IMR-90 (cell line): ENCODE measurements at regions not wholly inside any gene's neighbourhood (a gene's known extent, or its start where the extent isn't known, plus 50 kb on each side); places are given as distances from the start of the nearest gene placed in this dataset.

ENCODE experiments used
- ATAC-seq: fragments of 200-7000 bp; cut with Tn5 transposase; 2 replicates; pipeline ENCODE4 v1.9.1; 2020; ENCODE audit warnings: low read depth, mild to moderate bottlenecking, moderate library complexity
- BruUV-seq: library from RNA; stranded (reverse); fragments of 400-500 nt; replicated peaks from 2 replicates; lab custom pipeline; 2021; lab: Mats Ljungman, UMichigan
- CTCF ChIA-PET: fragments of 300-600 bp; formaldehyde crosslinking; extraction: SDS; loops from one replicate; lab custom pipeline; 2021; ENCODE audit warnings: antibody characterized with exemption; lab: Yijun Ruan, JAX
- POLR2A ChIA-PET: fragments of 300-600 bp; sonication (Branson Sonifier 250); formaldehyde crosslinking; loops from one replicate; lab custom pipeline; 2022; ENCODE audit warnings: antibody characterized with exemption; ENCODE audit not compliant: unreplicated experiment; lab: Charles Lee
- DNase-seq: peaks from one replicate; pipeline ENCODE4 v3.0.0; 2013
- H2AFZ ChIP-seq: replicated peaks from 2 replicates; pipeline ENCODE3; 2013; ENCODE audit warnings: low read length, mild to moderate bottlenecking; ENCODE audit not compliant: poor library complexity
- H2AK5ac ChIP-seq: 2 replicates; pipeline ENCODE4 v1.6.1; 2013; ENCODE audit warnings: low read depth, low read length, inconsistent platforms
- H2AK9ac ChIP-seq: replicated peaks from 2 replicates; pipeline ENCODE3; 2013; ENCODE audit warnings: mild to moderate bottlenecking, low read depth, low read length, moderate library complexity; ENCODE audit not compliant: poor library complexity
- H2BK120ac ChIP-seq: 2 replicates; pipeline ENCODE4 v1.6.1; 2013; ENCODE audit warnings: low read depth, low read length, inconsistent platforms
- H2BK15ac ChIP-seq: 3 replicates; pipeline ENCODE4 v1.6.1; 2013; ENCODE audit warnings: low read depth, low read length, inconsistent platforms
- H2BK20ac ChIP-seq: 2 replicates; pipeline ENCODE4 v1.6.1; 2013; ENCODE audit warnings: low read depth, mild to moderate bottlenecking, inconsistent platforms, low read length, moderate library complexity
- H2BK5ac ChIP-seq: 2 replicates; pipeline ENCODE4 v1.6.1; 2013; ENCODE audit warnings: mild to moderate bottlenecking, low read depth, low read length, inconsistent platforms; ENCODE audit not compliant: poor library complexity, severe bottlenecking
- H3K14ac ChIP-seq: replicated peaks from 2 replicates; pipeline ENCODE4 v1.6.1; 2013; ENCODE audit warnings: low read depth, low read length, inconsistent platforms
- H3K18ac ChIP-seq: 2 replicates; pipeline ENCODE4 v1.6.1; 2013; ENCODE audit warnings: low read depth, low read length, control low read depth
- H3K23ac ChIP-seq: 2 replicates; pipeline ENCODE4 v1.6.1; 2013; ENCODE audit warnings: low read depth, low read length, inconsistent platforms
- H3K27ac ChIP-seq: 2 replicates; pipeline ENCODE4 v1.5.1; 2013; ENCODE audit warnings: mild to moderate bottlenecking, control low read depth, low read length; ENCODE audit not compliant: insufficient read depth
- H3K27me3 ChIP-seq: 2 replicates; pipeline ENCODE4 v1.6.1; 2013; ENCODE audit warnings: low read length; ENCODE audit not compliant: control insufficient read depth, insufficient read depth
- H3K36me3 ChIP-seq: 2 replicates; pipeline ENCODE4 v1.6.1; 2013; ENCODE audit warnings: low read length, mixed read lengths; ENCODE audit not compliant: control insufficient read depth, insufficient read depth
- H3K4ac ChIP-seq: 2 replicates; pipeline ENCODE4 v1.6.1; 2013; ENCODE audit warnings: low read depth, low read length, inconsistent platforms
- H3K4me1 ChIP-seq: 2 replicates; pipeline ENCODE4 v1.6.1; 2013; ENCODE audit warnings: low read length, mixed read lengths; ENCODE audit not compliant: control insufficient read depth, insufficient read depth
- H3K4me2 ChIP-seq: 2 replicates; pipeline ENCODE4 v1.6.1; 2013; ENCODE audit warnings: low read depth, mild to moderate bottlenecking, control low read depth, low read length, moderate library complexity
- H3K4me3 ChIP-seq: 2 replicates; pipeline ENCODE4 v1.5.1; 2013; ENCODE audit warnings: low read depth, mild to moderate bottlenecking, control low read depth, low read length, moderate library complexity; ENCODE audit not compliant: insufficient read depth
- H3K56ac ChIP-seq: 2 replicates; pipeline ENCODE4 v1.6.1; 2013; ENCODE audit warnings: low read length, inconsistent platforms; ENCODE audit not compliant: insufficient read depth; ENCODE audit errors: extremely low read depth
- H3K79me1 ChIP-seq, 2 experiments: 2 replicates each; pipeline ENCODE4 v1.6.1; 2013; ENCODE audit warnings: low read length in 2 of 2, inconsistent platforms in 1 of 2, low read depth in 1 of 2
- H3K9ac ChIP-seq: 2 replicates; pipeline ENCODE4 v1.6.1; 2013; ENCODE audit warnings: low read depth, low read length, control low read depth
- H3K9me1 ChIP-seq: 2 replicates; pipeline ENCODE4 v1.6.1; 2013; ENCODE audit warnings: low read length, inconsistent platforms; ENCODE audit not compliant: insufficient read depth
- H3K9me3 ChIP-seq: 2 replicates; pipeline ENCODE4 v1.6.1; 2013; ENCODE audit warnings: low read length; ENCODE audit not compliant: control insufficient read depth, insufficient read depth
- H4K20me1 ChIP-seq: 2 replicates; pipeline ENCODE4 v1.6.1; 2013; ENCODE audit warnings: low read length, inconsistent platforms; ENCODE audit not compliant: insufficient read depth
- H4K5ac ChIP-seq: 2 replicates; pipeline ENCODE4 v1.6.1; 2013; ENCODE audit warnings: mild to moderate bottlenecking, low read depth, low read length, control low read depth
- H4K8ac ChIP-seq, 2 experiments: 2 replicates each; pipeline ENCODE4 v1.6.1; 2013; ENCODE audit warnings: low read depth in 2 of 2, low read length in 2 of 2, control low read depth in 1 of 2, inconsistent platforms in 1 of 2
- H4K91ac ChIP-seq: 2 replicates; pipeline ENCODE4 v1.6.1; 2013; ENCODE audit warnings: low read depth, low read length, inconsistent platforms; ENCODE audit not compliant: insufficient read depth
- BHLHE40 ChIP-seq: fragments of 150-350 bp; IDR thresholded peaks from 2 replicates; pipeline ENCODE4 v1.6.1; 2016; ENCODE audit warnings: mild to moderate bottlenecking, low read depth, low read length
- CEBPB ChIP-seq: IDR thresholded peaks from 2 replicates; pipeline ENCODE4 v1.6.1; 2012; ENCODE audit warnings: low read depth, low read length, improper control_type of control experiment
- CHD1 ChIP-seq: IDR thresholded peaks from 2 replicates; pipeline ENCODE4 v1.6.1; 2012; ENCODE audit warnings: low read depth, low read length, improper control_type of control experiment
- CTCF ChIP-seq: conservative IDR thresholded peaks from 2 replicates; pipeline ENCODE4 v1.5.1; 2012; ENCODE audit warnings: mild to moderate bottlenecking, low read depth, low read length, improper control_type of control experiment
- ELK1 ChIP-seq: fragments of 150-350 bp; IDR thresholded peaks from 2 replicates; pipeline ENCODE4 v1.6.1; 2016; ENCODE audit warnings: low read depth, mild to moderate bottlenecking, low read length, moderate library complexity, borderline replicate concordance
- FOS ChIP-seq: fragments of 150-350 bp; IDR thresholded peaks from 2 replicates; pipeline ENCODE4 v1.6.1; 2016; ENCODE audit warnings: low read depth, low read length
- MAFK ChIP-seq: IDR thresholded peaks from 2 replicates; pipeline ENCODE4 v1.6.1; 2012; ENCODE audit warnings: low read depth, low read length, improper control_type of control experiment
- MAZ ChIP-seq: IDR thresholded peaks from 2 replicates; pipeline ENCODE4 v1.6.1; 2012; ENCODE audit warnings: low read depth, mild to moderate bottlenecking, low read length, improper control_type of control experiment, moderate library complexity, borderline replicate concordance
- MXI1 ChIP-seq: IDR thresholded peaks from 2 replicates; pipeline ENCODE4 v1.6.1; 2012; ENCODE audit warnings: low read depth, mild to moderate bottlenecking, low read length, moderate library complexity, borderline replicate concordance
- NFE2L2 ChIP-seq: fragments of 150-350 bp; IDR thresholded peaks from 2 replicates; pipeline ENCODE4 v1.6.1; 2016; ENCODE audit warnings: low read depth, mild to moderate bottlenecking, low read length
- POLR2A ChIP-seq: IDR thresholded peaks from 2 replicates; pipeline ENCODE4 v1.6.1; 2012; ENCODE audit warnings: mild to moderate bottlenecking, low read depth, low read length
- RAD21 ChIP-seq: IDR thresholded peaks from 2 replicates; pipeline ENCODE4 v1.6.1; 2012; ENCODE audit warnings: low read length, improper control_type of control experiment
- RCOR1 ChIP-seq: IDR thresholded peaks from 2 replicates; pipeline ENCODE4 v1.6.1; 2012; ENCODE audit warnings: mild to moderate bottlenecking, low read length, improper control_type of control experiment; ENCODE audit not compliant: insufficient replicate concordance
- RFX5 ChIP-seq: IDR thresholded peaks from 2 replicates; pipeline ENCODE4 v1.8.0; 2012; ENCODE audit warnings: low read depth, mild to moderate bottlenecking, low read length, moderate library complexity
- SMC3 ChIP-seq: fragments of 150-350 bp; IDR thresholded peaks from 2 replicates; pipeline ENCODE4 v1.6.1; 2016; ENCODE audit warnings: low read depth, mild to moderate bottlenecking, antibody characterized with exemption, low read length, moderate library complexity
- USF2 ChIP-seq: fragments of 150-350 bp; IDR thresholded peaks from 2 replicates; pipeline ENCODE4 v1.6.1; 2017; ENCODE audit warnings: mild to moderate bottlenecking, antibody characterized with exemption, low read length, low read depth
- WGBS, 2 experiments: methylation state at CpG; one replicate each; pipeline versions ENCODE4 v1.1.5 to v1.1.7; 2013; ENCODE audit warnings: missing lambda C conversion rate in 2 of 2; ENCODE audit not compliant: insufficient read length in 1 of 2; ENCODE audit errors: extremely low coverage in 2 of 2; 5-methylcytosine and 5-hydroxymethylcytosine counted together
- dilution Hi-C: fragments of 300-500 bp; cut with HindIII; formaldehyde crosslinking; loops from one replicate; pipeline ENCODE4 v1.14.3; 2018; ENCODE audit warnings: low sequenced_read_pairs; ENCODE audit not compliant: unreplicated experiment
- in situ Hi-C: fragments of 300-500 bp; cut with MboI; formaldehyde crosslinking; loops from 3 replicates; pipeline ENCODE4 v1.14.3; 2019; ENCODE audit warnings: low sequenced_read_pairs, inconsistent platforms, mixed read lengths
- intact Hi-C: fragments of 100-400 bp; cut with micrococcal nuclease; formaldehyde crosslinking; loops from 2 replicates; pipeline ENCODE4 v1.10.0; 2022

GRCh38 chr5:38755181-38755580, 90.6 kb upstream of the OSMR start:
- 0% methylated on average over 2 of the region's 2 CpGs; no CpG with 5 or more reads in 1 of the 2 experiments for WGBS, 2 experiments
- Histone ChIP-seq H3K18ac (no peak overlapping the region), H3K27ac (no peak overlapping the region; the same call in 1 of the 2 replicates), H3K36me3 (no peaks in the 10 kb centered on the region), H3K4me2 (no peak overlapping the region), H2AK5ac (no peak overlapping the region), H2BK20ac (peak overlapping the region; percentile 74), H3K79me1 (no peaks in the 10 kb centered on the region), H3K27me3 (peaks cover 22% of the 10 kb centered on the region), H2BK120ac (peak overlapping the region; percentile 44), H3K23ac (no peak overlapping the region), H4K20me1 (no peaks in the 10 kb centered on the region), H2AFZ (no peak overlapping the region), H2BK5ac (no peak overlapping the region), H2BK15ac (no peak overlapping the region), H3K9me3 (no peaks in the 10 kb centered on the region), H3K4me3 (no peak overlapping the region), H3K4ac (peak overlapping the region; percentile 59; the same call in 1 of the 2 replicates), H2AK9ac (peak overlapping the region; percentile 15), H3K9me1 (peaks cover 6% of the 10 kb centered on the region), H4K91ac (peak overlapping the region; percentile 76; the same call in 1 of the 2 replicates), H3K9ac (no peak overlapping the region), H3K14ac (no peak overlapping the region), H4K8ac (peak overlapping the region in 1 of 2 experiments; percentile 28; a peak in 2 of 4 replicates), H3K4me1 (peaks cover 14% of the 10 kb centered on the region), H4K5ac (no peak overlapping the region), H3K56ac (no peak overlapping the region; the same call in 1 of the 2 replicates)
- TF ChIP-seq MAFK (no peak), CHD1 (no peak), MAZ (no peak), POLR2A (no peak), NFE2L2 (no peak), MXI1 (no peak), RFX5 (no peak), SMC3 (no peak), CTCF (no peak), CEBPB (no peak), RCOR1 (no peak), FOS (no peak), RAD21 (no peak), BHLHE40 (no peak), ELK1 (no peak), USF2 (no peak)
- ChIA-PET POLR2A (no interaction called here), CTCF (interaction anchor here (1.1 to 1.7 kb wide), 3 partner anchors 9 to 176 kb away, joined by 3 to 5 read pairs (median 4); no protein-coding TSS in a partner anchor)
- in situ Hi-C loops (no loop called here), dilution Hi-C loops (no loop called here), intact Hi-C loops (no loop called here)
- DNase-seq (peak; percentile 68), ATAC-seq (peak; percentile 76)
- BruUV-seq: no TSS peak
